Motor neuron (in vitro differentiated cells): ENCODE measurements at regions not wholly inside any gene's neighbourhood (a gene's known extent, or its start where the extent isn't known, plus 50 kb on each side); places are given as distances from the start of the nearest gene placed in this dataset.
"Not testable (repeated sequence)": the region's sequence is repeated elsewhere in the genome, so short reads cannot be mapped to it uniquely, and the experiment has no call there.

Experiments
- ATAC-seq, 8 experiments: fragments of 200-7000 bp; cut with Tn5 transposase; replicated peaks in 6 of 8; 2 replicates each; pipeline ENCODE4 v1.8.0; 2021; ENCODE audit warnings: mild to moderate bottlenecking in 8 of 8, moderate library complexity in 8 of 8
- H3K27ac ChIP-seq, 2 donors: fragments of 250-450 bp; sonication (Bioruptor Pico); 2 replicates each; pipeline ENCODE4 v1.9.0; 2021; ENCODE audit warnings: antibody characterized with exemption in 2 of 2, mild to moderate bottlenecking in 2 of 2, moderate library complexity in 1 of 2
- H3K4me1 ChIP-seq, 2 donors: fragments of 250-450 bp; sonication (Bioruptor Pico); replicated peaks in 1 of 2; 2 replicates each; pipeline ENCODE4 v1.6.1; 2021; ENCODE audit warnings: antibody characterized with exemption in 2 of 2, mild to moderate bottlenecking in 2 of 2, moderate library complexity in 1 of 2
- H3K4me3 ChIP-seq, 5 donors: fragments of 250-450 bp; sonication (Bioruptor Pico); 2 replicates each; pipeline ENCODE4 v1.9.0; 2021; ENCODE audit warnings: antibody characterized with exemption in 5 of 5, mild to moderate bottlenecking in 5 of 5, moderate library complexity in 4 of 5
- WGBS, 10 experiments: fragments of 450-650 bp; shearing (Covaris generic); methylation state at CpG; one replicate each; pipeline ENCODE4 v1.0.0; 2022; 5-methylcytosine and 5-hydroxymethylcytosine counted together
- in situ Hi-C, 9 experiments: fragments of 400-800 bp; cut with MboI; loops; one replicate each; pipeline ENCODE4 v1.15.0; 2021; ENCODE audit warnings: low sequenced_read_pairs in 9 of 9, low pct_unique_long_range_greater_than_20kb in 2 of 9; ENCODE audit not compliant: unreplicated experiment in 9 of 9

DNA sequence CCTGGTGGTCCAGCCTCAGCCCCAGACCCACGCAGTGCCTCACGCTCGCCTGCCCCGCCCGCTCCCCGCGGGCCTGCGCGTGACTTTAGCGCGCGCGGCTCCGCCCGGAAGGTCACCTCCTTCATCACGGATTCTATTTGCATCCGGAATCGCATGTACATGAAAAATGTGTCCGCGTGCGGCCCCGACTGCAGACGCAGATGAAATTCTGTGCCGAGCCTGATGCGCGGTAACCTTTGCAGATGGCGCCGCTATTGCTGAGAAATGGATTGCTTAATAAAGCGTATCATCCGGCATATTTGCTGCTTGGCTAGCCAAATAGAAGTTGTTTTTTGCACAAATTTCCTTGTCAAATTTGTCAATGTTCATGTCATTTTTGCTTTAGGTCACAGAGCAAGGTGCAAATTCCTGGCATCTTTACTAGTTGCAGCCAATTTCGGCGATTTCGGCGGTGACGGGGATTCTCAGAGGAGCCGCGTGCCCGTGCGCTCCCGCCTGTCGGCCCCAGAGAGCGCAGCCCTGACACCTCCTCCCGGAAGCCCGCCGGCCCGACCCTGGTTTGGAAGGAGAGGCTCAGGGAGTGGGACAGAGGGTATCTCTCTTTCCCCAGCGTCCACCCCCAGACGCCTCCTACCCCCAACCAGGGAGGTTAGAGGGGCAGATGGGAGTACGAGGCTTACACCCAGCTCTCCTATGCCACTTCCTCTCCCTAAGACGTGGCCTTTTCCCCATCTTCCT is 85.9 kb upstream of the PAX2 start:
- peak overlapping the region in 1 of 2 donors; percentile 6 for H3K27ac ChIP-seq
- peak in 5 of 8 experiments; percentile 0 to 28 (median 2) for ATAC-seq
- peaks cover 21 to 25% of the 10 kb centered on the region in 2 donors for H3K4me1 ChIP-seq
- peak overlapping the region in 1 of 5 donors; percentile 10 for H3K4me3 ChIP-seq
- in situ Hi-C loops: no loop called here
- 0 to 27% (median 7%) methylated on average over 2 to 30 of the region's 50 CpGs; no CpG with 5 or more reads in 2 of the 10 experiments for WGBS, 10 experiments

DNA sequence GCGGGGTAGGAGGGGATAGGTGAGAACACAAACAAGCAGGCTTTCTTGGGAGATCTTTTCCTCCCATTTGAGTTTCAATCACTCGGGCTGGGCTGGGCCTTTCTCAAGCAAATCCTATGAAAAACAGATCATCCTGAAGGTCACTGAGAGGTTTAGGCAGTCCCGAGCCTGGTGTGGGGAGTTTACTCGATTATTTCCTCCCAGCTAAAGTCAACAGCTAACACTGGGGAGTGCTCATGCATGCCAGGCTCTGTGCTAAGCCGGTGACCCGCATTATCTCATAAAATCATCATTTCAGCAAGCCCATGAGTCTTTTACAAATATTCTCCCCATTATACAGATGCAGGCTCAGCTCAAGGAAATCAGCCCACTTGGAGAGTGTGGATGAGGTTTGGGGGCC is 85.0 kb upstream of the PAX2 start:
- in situ Hi-C loops: no loop called here
- 0 to 83% (median 49%) methylated on average over 1 to 6 of the region's 6 CpGs; no CpG with 5 or more reads in 3 of the 10 experiments for WGBS, 10 experiments
- Histone ChIP-seq H3K4me1 (peaks cover 25 to 27% of the 10 kb centered on the region in 2 donors), H3K27ac (no peak overlapping the region), H3K4me3 (no peak overlapping the region)
- ATAC-seq: no peak

DNA sequence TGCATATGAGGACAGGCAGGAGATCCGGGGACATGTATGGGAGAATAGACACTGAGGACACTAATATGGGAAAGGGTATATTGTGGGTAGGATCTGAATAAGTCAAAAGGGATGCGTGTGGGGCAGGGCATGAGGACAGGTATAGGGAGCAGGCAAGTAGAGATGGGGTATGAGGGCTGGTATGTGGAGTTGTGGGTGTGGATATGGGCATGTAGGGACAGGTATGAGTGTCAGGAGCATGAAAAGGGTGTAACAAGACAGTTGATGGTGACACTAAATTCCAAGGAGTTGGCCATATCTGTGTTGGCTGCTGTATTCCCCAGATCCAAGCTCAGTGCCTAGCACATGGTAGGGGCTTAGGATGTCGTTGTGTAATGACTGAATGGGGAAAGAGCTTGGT is 84.4 kb upstream of the PAX2 start:
- 0 to 77% (median 24%) methylated on average over 1 to 2 of the region's 3 CpGs; no CpG with 5 or more reads in 6 of the 10 experiments for WGBS, 10 experiments

DNA sequence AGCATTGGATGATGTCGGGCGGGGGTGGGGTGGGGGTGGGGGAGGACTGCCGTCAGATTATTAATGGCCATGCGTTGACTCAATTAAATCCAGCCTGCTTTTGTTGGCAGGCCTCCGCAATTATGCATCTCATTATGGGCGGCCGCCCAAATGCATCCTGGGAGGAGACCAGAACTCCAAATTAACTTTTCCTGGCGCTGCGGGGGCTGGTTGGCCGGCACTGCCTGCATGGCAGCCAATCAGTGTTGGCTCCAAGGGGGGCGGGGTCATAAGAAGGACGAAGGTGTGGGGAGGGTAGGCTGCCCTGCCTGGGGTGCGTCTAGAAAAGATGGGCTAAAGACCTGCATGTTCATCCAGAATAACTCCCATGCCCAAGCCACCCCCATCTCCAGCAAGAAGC is 83.9 kb upstream of the PAX2 start:
- no peak overlapping the region for H3K4me3 ChIP-seq
- ATAC-seq: peak in 1 of 8 experiments; percentile 14
- in situ Hi-C loops: no loop called here
- WGBS, 10 experiments: 0% methylated on average over 1 of the region's 13 CpGs; no CpG with 5 or more reads in 9 of the 10 experiments
- no peak overlapping the region for H3K27ac ChIP-seq
- peaks cover 16 to 27% of the 10 kb centered on the region in 2 donors for H3K4me1 ChIP-seq

More for the DNA sequence above, 84.4 kb upstream of the PAX2 start:
- peaks cover 19 to 27% of the 10 kb centered on the region in 2 donors for H3K4me1 ChIP-seq
- no peak for ATAC-seq
- no peak overlapping the region for H3K27ac ChIP-seq
- H3K4me3 ChIP-seq: no peak overlapping the region
- in situ Hi-C loops: no loop called here

DNA sequence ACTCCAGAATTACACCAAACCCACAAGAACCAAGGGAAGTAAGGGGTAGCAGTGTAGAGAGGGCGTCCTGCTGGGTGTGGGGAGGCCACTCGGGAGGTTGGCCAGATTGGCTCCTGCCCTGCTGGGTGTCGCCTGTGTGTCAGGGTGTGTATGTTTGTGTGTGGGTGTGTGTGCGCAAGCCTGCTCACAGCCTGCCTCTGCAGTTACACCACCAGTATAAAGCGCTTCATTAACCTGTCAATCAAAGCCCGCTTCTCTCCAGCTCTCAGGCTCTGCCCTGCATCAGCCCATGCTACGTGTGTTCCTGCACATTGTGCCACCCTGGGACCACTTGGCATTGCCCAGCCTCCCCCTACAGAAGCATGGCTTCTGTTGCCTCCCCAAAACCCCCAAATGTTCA is 83.3 kb upstream of the PAX2 start:
- no peak overlapping the region for H3K27ac ChIP-seq
- in situ Hi-C loops: no loop called here
- ATAC-seq: peak in 2 of 8 experiments; percentile 20 to 61
- WGBS, 10 experiments: 40 to 100% (median 69%) methylated on average over 1 to 5 of the region's 7 CpGs; no CpG with 5 or more reads in 6 of the 10 experiments
- H3K4me1 ChIP-seq: peaks cover 14 to 22% of the 10 kb centered on the region in 2 donors
- no peak overlapping the region for H3K4me3 ChIP-seq

DNA sequence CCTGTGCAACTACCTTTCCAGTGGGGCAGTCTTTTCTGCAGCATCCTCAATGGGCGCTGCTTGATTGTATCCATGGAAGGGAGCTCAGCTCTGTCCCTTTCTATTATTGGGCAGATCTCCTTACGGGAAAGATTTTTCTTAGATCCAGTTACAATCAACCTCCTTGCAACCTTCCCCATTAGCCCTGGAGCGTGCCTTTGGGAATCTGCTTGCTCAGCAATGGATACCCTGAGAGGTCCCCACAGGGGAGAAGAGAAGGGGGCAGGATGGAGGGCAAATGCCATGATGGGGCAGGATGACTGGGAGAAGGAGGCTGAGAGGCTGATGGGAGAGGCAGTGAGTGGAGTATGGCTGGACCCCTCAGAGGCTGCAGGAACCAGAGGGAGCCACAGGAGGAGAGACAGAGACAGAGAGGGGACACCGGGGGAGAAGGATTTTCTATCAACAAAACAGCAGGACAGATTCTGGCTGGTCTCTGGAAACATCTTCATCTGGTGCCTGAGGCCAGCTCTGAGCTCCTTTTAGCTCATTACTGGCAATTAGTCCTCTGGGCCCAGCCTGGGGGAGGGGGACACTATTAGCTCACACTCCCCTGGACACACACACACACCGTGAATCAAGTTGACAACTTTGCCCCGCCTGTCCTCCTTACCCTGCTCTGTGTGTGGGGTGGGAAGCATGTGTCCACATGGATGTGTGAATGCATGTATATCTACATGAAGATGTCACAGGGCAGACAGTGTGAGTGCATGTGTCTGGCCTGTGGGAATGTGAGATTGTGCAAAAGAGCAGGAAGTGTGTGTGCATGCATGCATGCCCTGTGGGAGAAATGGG is 80.8 kb upstream of the PAX2 start:
- peak in 3 of 8 experiments; percentile 64 to 78 (median 77) for ATAC-seq
- Histone ChIP-seq H3K27ac (no peak overlapping the region), H3K4me3 (no peak overlapping the region), H3K4me1 (peaks cover 14 to 35% of the 10 kb centered on the region in 2 donors)
- 13 to 80% (median 52%) methylated on average over 1 to 3 of the region's 6 CpGs; no CpG with 5 or more reads in 4 of the 10 experiments for WGBS, 10 experiments
- in situ Hi-C loops: no loop called here

DNA sequence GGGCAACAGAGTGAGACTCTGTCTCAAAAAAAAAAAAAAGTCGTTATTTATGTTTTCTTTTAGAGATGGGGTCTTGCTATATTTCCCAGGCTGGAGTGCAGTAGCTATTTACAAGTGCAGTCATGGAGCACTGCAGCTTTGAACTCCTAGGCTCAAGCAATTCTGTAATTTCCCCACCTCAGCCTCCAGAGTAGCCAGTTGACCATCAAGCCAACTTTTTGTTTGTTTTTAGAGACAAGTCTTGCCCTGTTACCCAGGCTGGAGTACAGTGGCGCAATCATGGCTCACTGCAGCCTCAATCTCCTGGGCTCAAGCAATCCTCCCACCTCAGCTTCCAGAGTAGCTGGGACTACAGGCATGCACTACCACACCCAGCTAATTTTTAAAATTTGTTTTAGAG is 78.7 kb upstream of the PAX2 start:
- H3K4me3 ChIP-seq, ATAC-seq, H3K27ac ChIP-seq, in situ Hi-C loops: not testable (repeated sequence)
- 0 to 100% (median 67%) methylated on average over 1 to 2 of the region's 2 CpGs; no CpG with 5 or more reads in 2 of the 10 experiments for WGBS, 10 experiments
- peaks cover 9 to 29% of the 10 kb centered on the region in 2 donors for H3K4me1 ChIP-seq

DNA sequence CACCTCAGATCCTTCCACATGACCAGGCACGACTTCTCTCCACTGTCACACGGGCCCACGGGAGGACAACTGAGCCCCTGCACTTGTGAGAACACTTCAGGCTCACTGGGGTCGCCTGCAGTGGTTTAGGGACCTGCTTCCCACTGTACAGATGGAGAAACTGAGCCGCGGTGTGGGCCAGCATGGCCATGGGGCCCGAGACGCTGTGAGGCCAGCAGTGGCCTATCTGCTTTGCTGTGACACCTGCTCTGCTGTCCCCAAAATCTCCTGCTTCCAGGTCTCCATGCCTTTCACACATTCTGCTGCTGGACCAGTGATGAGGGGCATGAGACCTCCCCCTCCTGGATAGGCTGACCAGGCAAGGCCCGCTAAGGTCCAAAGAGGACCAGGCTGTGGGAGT is 75.8 kb upstream of the PAX2 start:
- peaks cover 6 to 20% of the 10 kb centered on the region in 2 donors for H3K4me1 ChIP-seq
- 70 to 90% (median 77%) methylated on average over 2 to 5 of the region's 9 CpGs; no CpG with 5 or more reads in 7 of the 10 experiments for WGBS, 10 experiments
- no peak overlapping the region for H3K27ac ChIP-seq
- no peak for ATAC-seq
- H3K4me3 ChIP-seq: no peak overlapping the region
- in situ Hi-C loops: no loop called here

DNA sequence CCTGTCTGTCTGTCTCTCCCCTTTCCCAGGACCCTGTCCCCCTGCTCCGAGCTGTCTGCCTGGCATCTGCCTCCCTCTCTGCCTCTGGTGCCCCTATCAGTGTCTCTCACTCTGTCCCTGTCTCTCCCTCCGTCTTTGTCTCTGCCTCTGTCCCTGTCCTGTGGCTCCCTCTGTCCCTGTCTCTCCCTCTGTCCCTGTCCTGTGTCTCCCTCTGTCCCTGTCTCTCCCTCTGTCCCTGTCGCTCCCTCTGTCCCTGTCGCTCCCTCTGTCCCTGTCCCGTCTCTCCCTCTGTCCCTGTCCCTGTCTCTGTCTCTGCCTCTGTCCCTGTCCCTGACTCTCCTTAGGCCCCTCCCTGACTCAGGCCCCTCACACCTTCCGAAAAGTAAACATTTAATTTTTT is 75.0 kb upstream of the PAX2 start:
- ATAC-seq: peak in 1 of 8 experiments; percentile 11
- H3K4me3 ChIP-seq: no peak overlapping the region
- in situ Hi-C loops: no loop called here
- no peak overlapping the region for H3K27ac ChIP-seq
- peaks cover 3 to 19% of the 10 kb centered on the region in 2 donors for H3K4me1 ChIP-seq
- WGBS, 10 experiments: 0 to 70% (median 41%) methylated on average over 1 to 6 of the region's 6 CpGs; no CpG with 5 or more reads in 2 of the 10 experiments

DNA sequence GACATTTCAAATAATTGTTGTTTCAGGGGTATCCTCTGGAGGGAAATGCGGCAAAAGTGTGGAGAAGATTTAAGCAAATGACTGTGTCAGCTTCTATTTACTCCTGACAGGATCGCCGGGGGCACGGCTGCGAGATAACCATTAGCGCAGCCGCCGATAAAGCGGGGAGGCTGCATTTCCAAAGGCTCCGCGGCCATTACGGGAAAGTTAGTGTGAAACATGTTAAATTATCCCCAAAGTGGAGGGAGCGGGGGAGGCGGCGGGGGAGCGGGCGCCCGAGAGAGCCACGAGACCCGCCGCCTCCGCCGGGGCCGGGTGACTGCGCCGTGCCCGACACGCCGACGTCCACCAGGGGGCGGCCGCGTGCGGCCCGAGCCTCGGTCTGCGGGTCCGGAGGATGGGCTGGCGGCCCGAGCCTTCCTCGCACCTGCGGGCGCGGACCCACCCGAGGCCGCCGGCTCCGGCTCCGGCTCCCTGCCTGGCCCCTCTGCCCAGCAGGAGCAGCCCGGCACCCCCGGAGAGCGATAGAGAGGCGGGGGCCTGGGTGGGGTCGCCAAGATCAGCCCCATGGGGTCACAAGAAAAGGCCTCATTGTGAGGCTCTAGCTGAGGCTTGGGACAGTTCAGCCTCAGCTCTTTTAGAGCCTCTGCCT is 74.4 kb upstream of the PAX2 start:
- WGBS, 10 experiments: 0 to 8% (median 0%) methylated on average over 1 to 16 of the region's 54 CpGs; no CpG with 5 or more reads in 4 of the 10 experiments
- Histone ChIP-seq H3K27ac (no peak overlapping the region), H3K4me3 (peak overlapping the region in 1 of 5 donors; percentile 14), H3K4me1 (peaks cover 3 to 19% of the 10 kb centered on the region in 2 donors)
- peak in 6 of 8 experiments; percentile 47 to 94 (median 70) for ATAC-seq
- in situ Hi-C loops: no loop called here

DNA sequence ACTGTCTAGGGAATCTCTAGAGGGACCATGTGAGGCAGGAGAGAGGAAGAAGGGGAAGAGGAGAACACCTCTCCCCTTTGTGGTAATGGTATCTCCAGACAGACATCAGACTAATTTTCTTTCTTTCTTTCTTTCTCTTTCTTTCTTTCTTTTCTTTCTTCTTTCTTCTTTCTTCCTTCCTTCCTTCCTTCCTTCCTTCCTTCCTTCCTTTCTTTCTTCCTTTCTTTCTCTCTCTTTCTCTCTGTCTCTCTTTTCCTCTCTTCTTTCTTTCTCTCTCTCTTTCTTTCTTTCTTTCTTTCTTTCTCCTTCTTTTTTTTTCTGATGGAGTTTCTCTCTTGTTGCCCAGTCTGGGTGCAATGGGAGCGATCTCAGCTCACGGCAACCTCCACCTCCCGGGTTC is 73.2 kb upstream of the PAX2 start:
- ATAC-seq: no peak
- in situ Hi-C loops: no loop called here

DNA sequence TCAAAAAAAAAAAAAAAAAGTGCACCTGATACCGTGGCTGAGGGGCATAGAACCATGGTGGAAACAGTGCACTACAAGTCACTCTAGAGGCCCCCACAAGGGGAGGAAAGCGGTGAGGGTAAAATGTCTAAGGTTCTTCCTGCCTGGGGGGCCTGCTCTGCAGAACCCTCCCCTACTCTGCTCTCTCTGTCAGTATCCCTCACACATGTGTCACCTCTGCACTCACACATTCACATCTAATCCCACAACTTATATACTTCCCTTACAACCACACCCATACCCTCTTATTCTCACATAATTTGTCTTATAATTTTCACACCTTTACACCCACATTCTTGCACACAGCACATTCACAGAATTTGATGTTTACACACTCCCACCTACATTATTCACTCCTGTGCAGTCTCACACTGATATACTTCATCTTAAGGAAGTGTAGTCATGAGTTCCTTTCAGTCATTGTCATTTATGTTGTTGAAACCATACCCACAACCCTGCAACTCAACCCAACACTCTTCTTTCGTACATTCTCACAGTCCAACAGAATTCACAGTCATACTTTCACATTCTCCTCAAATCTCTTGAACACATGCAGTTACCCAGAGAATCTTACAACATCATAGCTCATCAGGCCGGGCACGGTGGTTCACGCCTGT is 68.0 kb upstream of the PAX2 start:
- in situ Hi-C loops: no loop called here
- 10 to 100% (median 44%) methylated on average over 1 to 5 of the region's 6 CpGs; no CpG with 5 or more reads in 3 of the 10 experiments for WGBS, 10 experiments
- H3K4me3 ChIP-seq: no peak overlapping the region
- H3K27ac ChIP-seq: no peak overlapping the region
- no peaks in the 10 kb centered on the region for H3K4me1 ChIP-seq
- ATAC-seq: no peak

More for the DNA sequence above, 73.2 kb upstream of the PAX2 start:
- Histone ChIP-seq H3K4me1 (peaks cover 3 to 19% of the 10 kb centered on the region in 2 donors), H3K27ac (no peak overlapping the region), H3K4me3 (no peak overlapping the region)
- WGBS, 10 experiments: 63 to 90% (median 79%) methylated on average over 1 to 3 of the region's 3 CpGs; no CpG with 5 or more reads in 4 of the 10 experiments
